ENCODE measurements at regions not wholly inside any gene's neighbourhood (a gene's known extent, or its start where the extent isn't known, plus 50 kb on each side); places are given as distances from the start of the nearest gene placed in this dataset.

DNA sequence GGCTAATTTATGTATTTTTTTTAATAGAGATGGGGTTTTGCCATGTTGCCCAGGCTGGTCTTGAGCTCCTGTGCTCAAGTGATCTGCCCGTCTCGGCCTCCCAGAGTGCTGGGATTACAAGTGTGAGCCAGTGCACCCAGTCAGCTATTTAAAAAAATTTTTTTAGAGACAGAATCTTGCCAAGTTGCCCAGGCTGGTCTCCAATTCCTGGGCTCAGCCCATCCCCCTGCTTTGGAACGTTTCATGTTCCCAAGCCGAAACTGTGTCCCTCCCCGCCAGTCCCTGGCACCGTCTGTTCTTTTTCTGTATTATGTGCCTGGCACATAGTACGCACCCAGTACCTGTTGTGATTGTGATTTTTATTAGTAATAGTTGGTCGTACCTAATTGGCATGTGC is 63.1 kb upstream of the MGAT5 start:
- H3K36me3 Mint-ChIP-seq (ENCODE audit: low read depth), result peaks cover 9% of the 10 kb centered on the region
- WGBS, 2 experiments (ENCODE audit: insufficient coverage in 1 of 2, insufficient read length in 1 of 2), result 92 to 96% methylated on average over 4 to 8 of the region's 8 CpGs
- Histone ChIP-seq H3K36me3 (ENCODE audit: control insufficient read depth, insufficient read depth, low read length) (no peaks in the 10 kb centered on the region), H3K27ac (ENCODE audit: low read depth, low read length) (no peak overlapping the region), H3K4me1 (ENCODE audit: control insufficient read depth, insufficient read depth, low read length) (no peaks in the 10 kb centered on the region), H3K9ac (ENCODE audit: extremely low read depth, low read length, poor library complexity, severe bottlenecking) (no peak overlapping the region), H3K27me3 (ENCODE audit: control insufficient read depth, insufficient read depth, low read length, poor library complexity, severe bottlenecking) (no peaks in the 10 kb centered on the region), H3K9me3 (ENCODE audit: control insufficient read depth, low read length) (no peaks in the 10 kb centered on the region), H3K4me3 (ENCODE audit: low read length) (no peak overlapping the region)
- peaks cover 2% of the 10 kb centered on the region for H3K4me1 Mint-ChIP-seq
- no peak overlapping the region for H3K27ac Mint-ChIP-seq
- DNase-seq, result no peak
- no peak overlapping the region for H3K4me3 Mint-ChIP-seq
- H3K9me3 Mint-ChIP-seq, result peaks cover 6% of the 10 kb centered on the region
- no peaks in the 10 kb centered on the region for H3K27me3 Mint-ChIP-seq (ENCODE audit: insufficient read depth)
- no peak for TF ChIP-seq CTCF (conservative IDR thresholded peaks at IDR 0.05)

DNA sequence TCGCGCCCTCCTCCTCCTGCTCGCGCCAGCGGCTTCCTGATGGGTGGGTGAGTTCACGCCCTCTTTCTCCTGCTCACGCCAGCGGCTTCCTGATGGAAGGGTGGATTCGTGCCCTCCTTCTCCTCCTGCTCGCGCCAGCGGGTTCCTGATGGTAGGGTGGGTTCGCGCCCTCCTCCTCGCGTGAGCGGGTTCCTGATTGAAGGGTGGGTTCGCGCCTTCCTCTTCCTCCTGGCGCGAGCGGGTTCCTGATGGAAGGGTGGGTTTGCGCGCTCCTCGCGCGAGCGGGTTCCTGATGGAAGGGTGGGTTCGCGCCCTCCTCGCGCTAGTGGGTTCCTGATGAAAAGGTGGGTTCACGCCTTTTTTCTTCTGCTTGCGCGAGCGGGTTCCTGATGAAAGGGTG is 62.0 kb upstream of the MGAT5 start:
- TF ChIP-seq CTCF (conservative IDR thresholded peaks at IDR 0.05), result no peak
- no peak for DNase-seq
- H3K27ac Mint-ChIP-seq, result no peak overlapping the region
- peaks cover 9% of the 10 kb centered on the region for H3K36me3 Mint-ChIP-seq (ENCODE audit: low read depth)
- Histone ChIP-seq H3K27me3 (ENCODE audit: control insufficient read depth, insufficient read depth, low read length, poor library complexity, severe bottlenecking) (no peaks in the 10 kb centered on the region), H3K4me3 (ENCODE audit: low read length) (no peak overlapping the region), H3K9ac (ENCODE audit: extremely low read depth, low read length, poor library complexity, severe bottlenecking) (no peak overlapping the region), H3K9me3 (ENCODE audit: control insufficient read depth, low read length) (no peaks in the 10 kb centered on the region), H3K36me3 (ENCODE audit: control insufficient read depth, insufficient read depth, low read length) (no peaks in the 10 kb centered on the region), H3K27ac (ENCODE audit: low read depth, low read length) (no peak overlapping the region), H3K4me1 (ENCODE audit: control insufficient read depth, insufficient read depth, low read length) (no peaks in the 10 kb centered on the region)
- no peak overlapping the region for H3K4me3 Mint-ChIP-seq
- peaks cover 6% of the 10 kb centered on the region for H3K9me3 Mint-ChIP-seq
- WGBS, 2 experiments (ENCODE audit: insufficient coverage in 1 of 2, insufficient read length in 1 of 2), result 97% methylated on average over 33 of the region's 36 CpGs; no CpG with 5 or more reads in 1 of the 2 experiments
- no peaks in the 10 kb centered on the region for H3K27me3 Mint-ChIP-seq (ENCODE audit: insufficient read depth)
- peaks cover 2% of the 10 kb centered on the region for H3K4me1 Mint-ChIP-seq

GRCh38 chr2:134193006-134193405 is 60.9 kb upstream of the MGAT5 start:
- peaks cover 6% of the 10 kb centered on the region for H3K9me3 Mint-ChIP-seq
- Histone ChIP-seq H3K27me3 (ENCODE audit: control insufficient read depth, insufficient read depth, low read length, poor library complexity, severe bottlenecking) (no peaks in the 10 kb centered on the region), H3K9ac (ENCODE audit: extremely low read depth, low read length, poor library complexity, severe bottlenecking) (no peak overlapping the region), H3K4me1 (ENCODE audit: control insufficient read depth, insufficient read depth, low read length) (no peaks in the 10 kb centered on the region), H3K4me3 (ENCODE audit: low read length) (no peak overlapping the region), H3K9me3 (ENCODE audit: control insufficient read depth, low read length) (no peaks in the 10 kb centered on the region), H3K36me3 (ENCODE audit: control insufficient read depth, insufficient read depth, low read length) (no peaks in the 10 kb centered on the region), H3K27ac (ENCODE audit: low read depth, low read length) (no peak overlapping the region)
- 91 to 100% methylated on average over 1 of the region's 1 CpG for WGBS, 2 experiments (ENCODE audit: insufficient coverage in 1 of 2, insufficient read length in 1 of 2)
- H3K27ac Mint-ChIP-seq, result no peak overlapping the region
- no peak overlapping the region for H3K4me3 Mint-ChIP-seq
- peaks cover 9% of the 10 kb centered on the region for H3K36me3 Mint-ChIP-seq (ENCODE audit: low read depth)
- H3K4me1 Mint-ChIP-seq, result peaks cover 2% of the 10 kb centered on the region
- no peak for DNase-seq
- H3K27me3 Mint-ChIP-seq (ENCODE audit: insufficient read depth), result no peaks in the 10 kb centered on the region
- TF ChIP-seq CTCF (conservative IDR thresholded peaks at IDR 0.05), result no peak
